Right cardiac atrium (tissue), 5 donors: ENCODE measurements at regions not wholly inside any gene's neighbourhood (a gene's known extent, or its start where the extent isn't known, plus 50 kb on each side); places are given as distances from the start of the nearest gene placed in this dataset.
"Not testable (repeated sequence)": the region's sequence is repeated elsewhere in the genome, so short reads cannot be mapped to it uniquely, and the experiment has no call there.

Source experiments
- ATAC-seq, 2 donors: fragments of 200-7000 bp; cut with Tn5 transposase; one replicate each; pipeline versions ENCODE4 v1.8.0 to v1.9.1; 2020; ENCODE audit warnings: moderate library complexity in 2 of 2, mild to moderate bottlenecking in 1 of 2
- DNase-seq, 3 donors: peaks; one replicate each; pipeline ENCODE4 v3.0.0-alpha.2; 2020
- H3K27ac ChIP-seq: one replicate; pipeline ENCODE4 v1.5.1; 2013; ENCODE audit warnings: mild to moderate bottlenecking, low read length, control low read depth, moderate library complexity
- H3K27me3 ChIP-seq: one replicate; pipeline ENCODE4 v1.6.1; 2013; ENCODE audit not compliant: control insufficient read depth, insufficient read depth
- H3K4me1 ChIP-seq: one replicate; pipeline ENCODE4 v1.6.1; 2013; ENCODE audit warnings: low read length; ENCODE audit not compliant: control insufficient read depth, insufficient read depth
- H3K4me3 ChIP-seq: one replicate; pipeline ENCODE4 v1.5.1; 2013; ENCODE audit warnings: low read length, control low read depth
- H3K9me3 ChIP-seq: one replicate; pipeline ENCODE4 v1.6.1; 2013; ENCODE audit warnings: low read length; ENCODE audit not compliant: control insufficient read depth
- WGBS: extraction: QIAGEN DNeasy Blood & Tissue Kit; methylation state at CpG from one replicate; pipeline ENCODE4 v1.1.7; 2013; 5-methylcytosine and 5-hydroxymethylcytosine counted together
- intact Hi-C, 4 donors: fragments of 100-400 bp; cut with DNase I; formaldehyde crosslinking; loops; one replicate each; pipeline versions ENCODE4 v1.11.0 to v1.14.0; 2022 to 2023
- donor health status: healthy with polysubstance abuse.
- donor health status: DM: no; HTN: yes; CAD: no.
- donor health status: DM: no; HTN: no; CAD: no.
- donor health status: DM: no; HTN: yes; CAD: no; lungs with severe emphysema.
- donor health status: DM: yes; HTN: yes; CAD: no.

DNA sequence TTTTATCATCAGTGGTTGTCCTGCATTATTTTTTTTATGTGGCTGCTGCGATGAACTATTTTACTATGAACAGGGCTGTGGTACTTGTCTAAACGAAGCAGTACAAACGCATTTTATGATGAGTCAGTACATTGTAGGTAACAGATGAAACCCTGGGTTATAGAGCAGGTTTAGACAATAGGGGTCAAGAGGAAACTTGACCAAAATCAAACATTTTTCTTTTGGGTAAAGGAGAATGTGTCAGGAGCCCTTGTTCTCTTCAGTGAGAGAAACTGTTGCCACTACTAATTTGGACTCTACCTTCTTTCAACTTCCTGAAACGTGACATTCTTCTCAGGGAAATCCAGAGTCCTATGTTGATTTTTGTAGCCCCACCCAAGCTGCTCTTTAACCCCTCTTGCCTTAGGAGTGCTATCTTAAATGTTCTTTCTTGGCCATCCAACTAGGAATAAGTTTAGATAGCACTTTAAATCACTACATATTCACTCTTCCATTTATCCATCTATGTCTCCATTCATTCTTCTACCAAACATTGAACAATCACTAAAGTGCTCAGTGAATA lies 415.8 kb upstream of the NR3C2 start:
- Histone ChIP-seq H3K27me3 (no peaks in the 10 kb centered on the region), H3K9me3 (no peaks in the 10 kb centered on the region), H3K27ac (no peak overlapping the region), H3K4me3 (no peak overlapping the region), H3K4me1 (no peaks in the 10 kb centered on the region)
- ATAC-seq (no peak), DNase-seq (no peak)
- intact Hi-C loops: no loop called here
- 68% methylated on average over 4 of the region's 4 CpGs for WGBS

DNA sequence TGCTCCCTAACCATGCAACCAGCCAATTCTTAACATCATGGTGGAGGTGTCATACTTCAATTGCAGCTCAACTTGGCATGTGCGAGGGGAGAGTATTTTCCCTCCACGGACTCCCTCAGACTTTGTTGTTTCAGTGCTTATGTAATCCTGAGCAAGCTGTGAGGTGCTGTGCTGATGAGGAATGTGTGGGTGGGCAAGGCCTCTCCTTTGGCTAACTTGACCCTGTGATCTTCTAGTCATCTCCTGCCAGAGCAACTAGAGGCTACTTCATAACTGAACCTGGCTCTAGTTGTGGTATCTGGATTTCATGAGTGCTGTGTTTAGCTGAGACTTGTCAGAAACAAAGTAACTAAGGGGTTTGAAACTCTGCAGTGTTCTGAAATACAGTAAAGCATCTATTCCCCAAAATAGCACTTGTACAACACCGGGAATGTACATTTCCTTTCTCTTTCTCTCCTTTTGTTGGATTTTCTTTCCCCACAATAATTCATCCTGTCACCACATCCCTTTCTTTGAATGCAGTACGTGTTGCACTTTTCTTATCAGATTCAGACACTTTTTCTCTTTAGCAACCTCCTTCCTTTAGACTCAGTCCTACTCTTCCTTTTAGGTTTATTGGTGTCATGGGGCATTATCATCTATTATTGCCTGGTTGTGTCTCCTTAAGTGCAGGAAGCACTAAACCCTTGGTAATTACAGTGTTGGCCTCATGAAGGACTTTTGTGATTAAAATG lies 415.2 kb upstream of the NR3C2 start:
- intact Hi-C loops: no loop called here
- ATAC-seq (no peak), DNase-seq (no peak)
- Histone ChIP-seq H3K27ac (no peak overlapping the region), H3K4me3 (no peak overlapping the region), H3K27me3 (no peaks in the 10 kb centered on the region), H3K4me1 (no peaks in the 10 kb centered on the region), H3K9me3 (no peaks in the 10 kb centered on the region)
- 46% methylated on average over 4 of the region's 4 CpGs for WGBS

DNA sequence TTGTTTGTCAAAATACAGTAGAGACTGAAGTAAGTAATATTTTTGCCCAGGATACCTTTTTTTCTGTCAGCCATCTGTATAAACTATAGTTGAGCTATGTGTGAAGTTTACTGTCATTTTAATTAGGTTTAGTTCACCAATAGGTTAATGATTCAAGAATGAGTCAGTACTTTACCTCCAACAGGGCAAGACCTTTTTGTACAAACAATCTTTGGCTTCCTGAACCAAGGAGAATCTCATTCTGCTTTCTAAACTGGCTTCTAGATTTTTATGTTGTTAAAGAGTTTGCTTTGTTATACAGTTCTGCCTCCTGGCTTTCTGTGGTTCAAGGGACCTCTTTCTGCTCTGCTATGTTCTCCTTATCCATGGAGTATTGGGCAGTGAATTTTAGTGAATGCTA lies 412.0 kb upstream of the NR3C2 start:
- intact Hi-C loops: no loop called here
- H3K27me3 ChIP-seq: no peaks in the 10 kb centered on the region
- ATAC-seq (no peak), DNase-seq (no peak)
- H3K4me3 ChIP-seq: no peak overlapping the region
- H3K27ac ChIP-seq: no peak overlapping the region
- H3K9me3 ChIP-seq: no peaks in the 10 kb centered on the region
- no peaks in the 10 kb centered on the region for H3K4me1 ChIP-seq

DNA sequence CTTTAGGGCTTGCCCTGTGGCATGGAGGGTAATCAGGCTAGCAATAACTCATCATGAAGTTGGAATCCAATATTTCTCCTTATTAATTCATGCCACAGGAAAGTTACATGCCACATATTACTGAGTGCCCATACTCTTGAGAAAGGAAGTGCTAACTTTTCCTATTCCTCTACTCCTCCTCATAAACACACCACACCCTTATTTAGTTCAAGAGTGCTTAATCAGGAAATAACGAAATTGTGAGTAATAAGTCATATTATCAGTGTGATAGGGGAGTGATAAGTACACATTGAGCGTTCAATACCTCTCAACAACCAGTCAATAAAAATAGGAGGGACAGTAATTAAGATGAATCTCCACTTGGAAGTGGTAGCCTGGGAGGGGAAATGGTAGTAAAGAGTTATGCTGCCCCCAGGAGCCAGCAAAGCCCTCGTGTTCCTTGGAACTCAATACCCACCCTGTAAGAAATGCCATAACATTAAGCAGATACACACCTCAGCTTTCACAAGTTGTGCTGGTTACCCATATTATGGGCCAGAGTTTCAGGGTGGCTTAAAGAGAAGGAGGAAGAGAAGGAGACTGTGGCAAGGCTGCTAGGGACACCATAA lies 410.0 kb upstream of the NR3C2 start:
- DNase-seq: no peak
- 43% methylated on average over 3 of the region's 3 CpGs for WGBS
- intact Hi-C loops: no loop called here
- no peak overlapping the region for H3K4me3 ChIP-seq
- ATAC-seq: no peak
- no peak overlapping the region for H3K27ac ChIP-seq
- no peaks in the 10 kb centered on the region for H3K27me3 ChIP-seq
- no peaks in the 10 kb centered on the region for H3K9me3 ChIP-seq
- H3K4me1 ChIP-seq: no peaks in the 10 kb centered on the region

DNA sequence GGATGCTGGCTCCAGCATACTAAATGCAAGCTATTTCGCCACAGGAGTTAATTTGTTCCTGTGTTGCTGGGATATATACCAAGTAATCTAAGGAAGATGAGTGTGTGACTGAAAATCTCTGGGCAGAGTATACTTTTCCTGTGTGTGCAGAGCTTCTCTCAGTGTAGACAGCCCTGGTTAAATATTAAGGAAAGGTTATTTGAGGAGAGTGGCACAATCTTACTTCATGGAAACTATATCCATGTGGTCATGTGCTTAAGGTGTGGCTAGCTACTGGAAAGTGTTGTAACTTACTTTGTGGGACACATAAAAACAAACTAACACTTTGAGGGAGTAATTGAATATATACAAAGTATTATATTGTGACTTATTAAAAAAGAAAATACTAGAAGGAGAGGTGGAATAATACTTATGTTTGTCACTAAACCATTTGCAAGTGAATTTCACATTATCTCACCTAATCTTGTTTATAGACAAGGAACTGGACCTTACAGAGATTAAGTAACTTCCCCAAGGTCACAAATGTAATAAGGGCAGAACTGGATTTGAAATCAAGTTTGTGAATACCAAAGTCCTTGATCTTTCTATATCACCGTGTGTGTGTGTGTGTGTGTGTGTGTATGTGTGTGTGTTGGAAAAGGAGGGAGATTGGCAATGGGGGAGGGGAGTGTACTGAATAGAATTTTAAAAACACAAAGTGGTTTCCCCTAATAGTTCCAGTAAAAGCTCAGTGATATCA lies 408.2 kb upstream of the NR3C2 start:
- WGBS: 59% methylated on average over 2 of the region's 2 CpGs
- Histone ChIP-seq H3K4me1 (no peaks in the 10 kb centered on the region), H3K9me3 (no peaks in the 10 kb centered on the region), H3K27ac (no peak overlapping the region), H3K4me3 (no peak overlapping the region), H3K27me3 (no peaks in the 10 kb centered on the region)
- intact Hi-C loops: no loop called here
- ATAC-seq (no peak), DNase-seq (no peak)

DNA sequence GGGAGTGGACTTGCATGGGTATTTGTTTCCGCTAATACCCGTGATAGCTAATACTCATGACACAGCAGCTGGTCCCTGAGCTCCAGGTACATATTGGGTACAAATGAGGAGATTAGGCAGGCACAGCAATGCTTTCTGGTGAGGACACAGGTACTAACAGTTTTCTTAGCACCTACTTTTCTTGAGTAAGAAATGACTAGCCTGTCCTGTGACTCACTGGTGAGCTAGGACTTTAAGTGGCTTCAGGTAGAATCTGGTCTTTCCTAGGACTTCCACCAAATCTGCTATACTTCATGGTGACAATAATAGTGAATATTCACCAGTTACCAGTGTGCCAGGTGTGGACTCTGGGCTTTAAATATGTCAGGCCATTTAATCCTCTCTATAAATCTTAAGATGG lies 407.4 kb upstream of the NR3C2 start:
- no peak for ATAC-seq
- no peaks in the 10 kb centered on the region for H3K27me3 ChIP-seq
- intact Hi-C loops: no loop called here
- no peak for DNase-seq
- no peak overlapping the region for H3K4me3 ChIP-seq
- no peaks in the 10 kb centered on the region for H3K9me3 ChIP-seq
- over 99% methylated on average over 2 of the region's 2 CpGs for WGBS
- H3K4me1 ChIP-seq: no peaks in the 10 kb centered on the region
- no peak overlapping the region for H3K27ac ChIP-seq

DNA sequence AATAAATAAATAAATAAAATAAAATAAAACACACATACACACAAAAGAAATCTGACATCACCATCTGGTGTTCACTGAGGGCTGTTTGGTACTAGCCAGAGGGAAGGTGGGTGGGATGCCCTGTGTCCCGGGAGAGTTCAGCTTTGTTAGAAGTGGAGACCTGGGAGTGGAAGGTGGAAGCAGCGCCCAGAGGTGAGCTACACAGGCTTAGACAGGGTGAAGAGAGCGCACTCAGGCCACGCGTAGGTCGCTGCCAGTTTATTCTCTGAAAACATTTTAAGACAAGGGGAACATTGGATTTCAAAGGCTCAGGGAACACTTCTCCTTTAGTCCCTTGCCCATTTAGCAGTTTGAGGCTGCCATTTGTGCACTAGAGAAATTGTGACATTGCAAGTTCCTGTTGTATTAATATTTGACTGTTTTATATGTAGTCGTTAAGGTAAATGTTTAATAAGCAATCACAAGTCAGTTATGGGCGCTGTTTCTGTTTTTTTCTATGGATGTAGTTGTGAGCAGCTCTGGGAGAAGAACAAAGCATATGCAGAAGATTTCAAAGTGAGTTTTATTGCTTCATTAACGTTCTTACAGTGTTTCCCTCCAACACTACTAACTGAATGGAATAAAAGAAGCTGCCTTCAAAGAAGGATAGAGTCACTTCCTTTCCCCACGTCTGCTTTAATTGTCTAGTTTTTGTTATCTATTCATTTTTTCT lies 405.5 kb upstream of the NR3C2 start:
- intact Hi-C loops: no loop called here
- Histone ChIP-seq H3K27me3 (no peaks in the 10 kb centered on the region), H3K4me3 (no peak overlapping the region), H3K27ac (no peak overlapping the region), H3K9me3 (no peaks in the 10 kb centered on the region), H3K4me1 (no peaks in the 10 kb centered on the region)
- WGBS: 88% methylated on average over 10 of the region's 10 CpGs
- ATAC-seq: no peak
- DNase-seq: no peak

DNA sequence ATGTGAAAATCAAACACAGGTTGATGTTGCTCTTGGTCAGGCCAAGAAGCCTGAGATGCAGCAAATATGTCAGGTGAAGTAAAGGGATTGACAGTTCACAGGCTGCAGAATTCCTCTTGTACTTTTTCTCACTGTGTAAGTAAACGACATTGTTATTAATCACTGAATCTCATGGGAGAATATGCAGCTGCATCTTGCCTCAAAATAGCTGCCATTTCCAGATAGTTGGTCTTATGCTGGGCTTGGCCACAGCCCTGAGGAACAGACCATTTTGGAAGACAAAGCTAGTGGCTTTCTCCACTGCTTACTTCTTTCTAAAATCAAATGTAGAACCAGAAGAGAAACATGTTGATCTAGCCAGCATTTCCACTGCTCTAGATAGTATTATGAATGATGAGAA lies 403.4 kb upstream of the NR3C2 start:
- H3K4me1 ChIP-seq: no peaks in the 10 kb centered on the region
- no peak for DNase-seq
- intact Hi-C loops: no loop called here
- H3K27ac ChIP-seq: no peak overlapping the region
- no peaks in the 10 kb centered on the region for H3K9me3 ChIP-seq
- no peaks in the 10 kb centered on the region for H3K27me3 ChIP-seq
- H3K4me3 ChIP-seq: no peak overlapping the region
- no peak for ATAC-seq
- 34% methylated on average over 1 of the region's 1 CpG for WGBS

DNA sequence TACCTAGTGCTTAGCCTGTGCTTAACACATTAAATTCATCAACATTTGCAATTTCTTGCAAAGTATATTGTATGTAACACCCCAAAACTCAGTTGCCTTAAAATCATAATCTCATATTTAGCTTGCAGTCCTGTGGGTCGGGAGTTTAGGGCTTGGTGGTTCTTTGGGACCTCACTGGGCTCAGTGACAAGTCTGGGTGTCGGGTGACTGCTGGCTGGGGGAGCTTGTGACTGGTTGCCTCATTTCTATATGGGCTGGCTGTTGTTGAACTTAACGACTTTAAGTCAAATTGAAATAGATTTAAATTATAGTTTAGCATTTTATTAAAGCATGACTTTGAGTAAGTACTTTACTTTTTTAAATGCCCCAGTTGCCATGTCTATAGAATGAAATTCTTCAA lies 401.4 kb upstream of the NR3C2 start:
- Histone ChIP-seq H3K9me3 (no peaks in the 10 kb centered on the region), H3K4me1 (no peaks in the 10 kb centered on the region), H3K27me3 (no peaks in the 10 kb centered on the region), H3K4me3 (no peak overlapping the region), H3K27ac (no peak overlapping the region)
- intact Hi-C loops: no loop called here
- DNase-seq (no peak), ATAC-seq (no peak)
- 79% methylated on average over 3 of the region's 3 CpGs for WGBS

DNA sequence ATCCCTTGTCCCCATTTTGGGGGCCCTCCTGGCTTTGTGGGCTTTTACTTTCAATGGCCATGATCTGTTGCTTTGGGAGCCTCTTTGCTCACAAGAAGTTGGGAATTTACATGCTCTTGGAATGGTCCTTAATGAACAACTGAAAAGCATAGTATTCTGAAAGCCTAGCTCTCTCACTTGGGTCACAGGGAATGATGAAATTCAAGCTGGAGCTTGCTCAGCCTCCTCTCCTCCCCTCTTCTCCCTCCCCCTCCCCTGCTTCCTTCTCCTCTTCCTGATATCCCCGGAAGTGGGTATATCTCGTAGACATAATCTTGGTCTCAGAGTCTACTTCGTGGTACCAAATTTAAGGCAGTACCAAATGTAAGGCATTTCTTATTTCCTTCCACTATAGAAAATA lies 400.6 kb upstream of the NR3C2 start:
- Histone ChIP-seq H3K9me3 (no peaks in the 10 kb centered on the region), H3K27ac (no peak overlapping the region), H3K4me3 (no peak overlapping the region), H3K27me3 (no peaks in the 10 kb centered on the region), H3K4me1 (no peaks in the 10 kb centered on the region)
- intact Hi-C loops: no loop called here
- ATAC-seq (no peak), DNase-seq (no peak)
- 73% methylated on average over 3 of the region's 3 CpGs for WGBS

DNA sequence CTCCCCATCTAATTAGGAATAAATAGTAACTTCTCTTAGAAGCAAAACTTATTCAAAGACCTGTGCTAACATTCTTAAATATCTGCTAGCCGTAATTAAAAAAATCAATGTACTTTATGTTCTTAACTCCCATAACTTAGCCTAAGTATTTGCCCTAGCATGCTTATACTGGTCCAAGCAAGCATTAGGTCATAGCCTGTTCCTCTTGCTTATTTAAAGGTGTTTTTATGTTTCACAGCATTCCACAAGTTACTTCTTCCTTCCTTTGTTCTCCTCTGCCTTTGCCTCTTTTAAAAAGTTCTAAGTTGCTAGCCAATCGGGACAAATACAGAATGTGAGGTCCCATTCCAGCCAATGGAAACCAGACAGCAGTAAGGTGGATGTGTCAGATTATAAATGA lies 395.4 kb upstream of the NR3C2 start:
- H3K27ac ChIP-seq, H3K9me3 ChIP-seq, ATAC-seq, H3K27me3 ChIP-seq, DNase-seq, H3K4me1 ChIP-seq, intact Hi-C loops, H3K4me3 ChIP-seq: not testable (repeated sequence)
- 93% methylated on average over 2 of the region's 2 CpGs for WGBS
